ENCODE measurements at regions not wholly inside any gene's neighbourhood (a gene's known extent, or its start where the extent isn't known, plus 50 kb on each side); places are given as distances from the start of the nearest gene placed in this dataset.

DNA sequence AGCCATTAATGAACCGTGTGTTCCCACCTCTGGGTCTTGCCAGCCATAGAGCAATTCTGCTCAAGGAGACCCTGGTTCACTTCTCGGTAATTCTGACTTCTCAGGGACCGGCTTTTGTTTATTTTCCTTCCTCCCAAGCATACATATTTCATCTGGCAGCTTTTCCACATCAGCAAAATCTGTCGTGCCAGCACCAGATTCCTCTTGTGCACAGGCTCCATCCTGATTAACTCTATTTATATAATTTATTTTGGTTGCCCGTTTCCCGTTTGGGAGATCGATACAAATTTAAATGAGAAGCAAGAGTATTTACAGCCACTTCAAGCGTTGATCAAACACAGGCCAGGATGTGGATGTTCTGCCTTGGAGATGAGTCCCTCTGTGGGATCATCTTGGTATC, 161.9 kb upstream of the XYLT1 start:
- Histone ChIP-seq H3K4me1 (ENCODE audit: control insufficient read depth, insufficient read depth, low read length, poor library complexity, severe bottlenecking) (no peaks in the 10 kb centered on the region), H3K4me3 (ENCODE audit: extremely low read depth, insufficient read depth, low read length, poor library complexity, severe bottlenecking) (no peak overlapping the region), H3K36me3 (ENCODE audit: control insufficient read depth, insufficient read depth, low read length) (no peaks in the 10 kb centered on the region), H3K9me3 (ENCODE audit: control insufficient read depth, low read length) (no peaks in the 10 kb centered on the region), H3K27ac (ENCODE audit: low read depth, low read length, severe bottlenecking) (no peak overlapping the region)
- WGBS, 2 experiments (ENCODE audit: insufficient coverage in 2 of 2) = 79 to 87% methylated on average over 4 of the region's 8 CpGs

DNA sequence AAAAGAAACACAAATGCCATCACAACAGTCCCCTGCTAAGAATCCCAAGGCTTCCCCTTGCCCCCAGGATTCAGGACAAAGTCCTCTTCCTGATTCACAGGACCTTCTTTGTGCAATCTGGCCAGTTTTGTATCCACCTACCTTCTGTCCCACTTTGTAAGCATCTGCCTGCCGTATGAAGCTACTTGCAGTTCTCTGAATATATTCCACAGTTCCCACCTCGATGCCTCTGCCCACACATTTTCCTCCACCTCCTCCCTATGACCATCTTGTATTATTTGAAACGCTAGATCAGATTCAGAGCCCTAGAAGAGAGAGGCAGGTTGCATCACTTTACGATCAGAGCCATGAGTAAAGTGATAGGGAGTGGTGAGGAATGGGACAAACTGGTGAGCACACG, 159.2 kb upstream of the XYLT1 start:
- Histone ChIP-seq H3K9me3 (ENCODE audit: control insufficient read depth, low read length) (peaks cover 15% of the 10 kb centered on the region), H3K27ac (ENCODE audit: low read depth, low read length, severe bottlenecking) (no peak overlapping the region), H3K36me3 (ENCODE audit: control insufficient read depth, insufficient read depth, low read length) (no peaks in the 10 kb centered on the region), H3K4me1 (ENCODE audit: control insufficient read depth, insufficient read depth, low read length, poor library complexity, severe bottlenecking) (no peaks in the 10 kb centered on the region), H3K4me3 (ENCODE audit: extremely low read depth, insufficient read depth, low read length, poor library complexity, severe bottlenecking) (no peak overlapping the region)
- 80 to 87% methylated on average over 2 to 3 of the region's 5 CpGs for WGBS, 2 experiments (ENCODE audit: insufficient coverage in 2 of 2)

DNA sequence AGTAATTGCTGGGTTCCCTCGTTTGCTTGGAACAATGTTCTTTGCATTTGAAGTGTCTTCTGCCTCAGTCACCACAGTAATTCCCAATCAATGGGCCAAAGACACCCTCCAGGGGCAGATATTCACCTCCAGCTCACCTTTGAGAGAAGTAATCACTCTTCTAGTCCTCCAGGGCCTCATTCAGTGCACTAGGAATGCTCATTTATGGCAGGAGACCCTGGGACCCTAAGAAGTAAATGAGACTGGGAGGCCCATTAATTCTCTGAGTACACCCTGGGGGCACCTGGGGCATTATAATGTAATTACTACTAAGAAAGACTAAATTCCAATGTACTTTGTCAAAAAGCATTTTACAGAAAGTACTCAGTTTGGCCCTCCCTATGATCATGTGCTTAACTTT, 158.2 kb upstream of the XYLT1 start:
- H3K36me3 ChIP-seq (ENCODE audit: control insufficient read depth, insufficient read depth, low read length) = no peaks in the 10 kb centered on the region
- H3K4me1 ChIP-seq (ENCODE audit: control insufficient read depth, insufficient read depth, low read length, poor library complexity, severe bottlenecking) = no peaks in the 10 kb centered on the region
- no peak overlapping the region for H3K27ac ChIP-seq (ENCODE audit: low read depth, low read length, severe bottlenecking)
- H3K4me3 ChIP-seq (ENCODE audit: extremely low read depth, insufficient read depth, low read length, poor library complexity, severe bottlenecking) = no peak overlapping the region
- WGBS, 2 experiments (ENCODE audit: insufficient coverage in 2 of 2) = 100% methylated on average over 1 of the region's 1 CpG; no CpG with 5 or more reads in 1 of the 2 experiments
- peaks cover 15% of the 10 kb centered on the region for H3K9me3 ChIP-seq (ENCODE audit: control insufficient read depth, low read length)

DNA sequence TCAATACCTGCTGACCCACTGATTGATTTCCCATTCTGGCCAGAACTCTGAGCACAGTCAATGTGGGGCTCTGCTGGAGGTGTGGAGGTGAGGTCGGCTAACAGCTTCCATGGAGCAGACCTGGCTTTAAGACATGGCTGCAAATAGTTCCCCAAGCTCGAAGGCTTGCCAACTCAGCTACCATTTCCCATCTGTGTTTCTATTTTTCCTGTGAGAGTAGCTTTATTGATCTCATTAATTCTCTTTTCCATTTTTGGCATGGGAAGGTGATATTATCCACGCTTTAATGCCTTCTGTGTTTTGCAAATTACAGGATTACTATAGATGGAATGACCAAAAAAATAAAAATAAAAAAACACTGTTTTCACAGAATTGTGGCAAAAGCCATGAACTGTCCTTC, 151.6 kb upstream of the XYLT1 start:
- Histone ChIP-seq H3K4me3 (ENCODE audit: extremely low read depth, insufficient read depth, low read length, poor library complexity, severe bottlenecking) (no peak overlapping the region), H3K4me1 (ENCODE audit: control insufficient read depth, insufficient read depth, low read length, poor library complexity, severe bottlenecking) (no peaks in the 10 kb centered on the region), H3K36me3 (ENCODE audit: control insufficient read depth, insufficient read depth, low read length) (no peaks in the 10 kb centered on the region), H3K27ac (ENCODE audit: low read depth, low read length, severe bottlenecking) (no peak overlapping the region), H3K9me3 (ENCODE audit: control insufficient read depth, low read length) (peaks cover 14% of the 10 kb centered on the region)
- no CpG with 5 or more reads among the region's 3 CpGs for WGBS, 2 experiments (ENCODE audit: insufficient coverage in 2 of 2)

DNA sequence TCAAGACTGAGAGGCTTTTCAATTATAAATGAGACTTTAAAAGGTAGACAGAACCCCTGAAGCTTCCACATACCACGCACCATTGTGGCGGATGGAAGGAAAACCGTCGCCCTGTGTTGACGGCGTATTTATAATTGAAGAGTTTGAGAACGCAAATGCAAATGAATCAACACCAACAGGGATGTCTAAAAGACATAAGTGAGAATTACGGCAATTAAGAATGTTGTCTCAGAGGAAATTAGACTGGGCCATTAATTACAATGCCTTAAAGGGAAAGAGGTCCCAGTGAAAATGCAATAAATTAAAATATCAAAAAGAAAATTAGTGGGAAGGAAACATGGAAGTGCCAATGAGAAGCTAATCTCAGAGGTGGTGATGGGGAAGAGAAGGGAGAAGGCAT, 148.5 kb upstream of the XYLT1 start:
- Histone ChIP-seq H3K4me3 (ENCODE audit: extremely low read depth, insufficient read depth, low read length, poor library complexity, severe bottlenecking) (no peak overlapping the region), H3K27ac (ENCODE audit: low read depth, low read length, severe bottlenecking) (no peak overlapping the region), H3K9me3 (ENCODE audit: control insufficient read depth, low read length) (no peaks in the 10 kb centered on the region), H3K36me3 (ENCODE audit: control insufficient read depth, insufficient read depth, low read length) (no peaks in the 10 kb centered on the region), H3K4me1 (ENCODE audit: control insufficient read depth, insufficient read depth, low read length, poor library complexity, severe bottlenecking) (no peaks in the 10 kb centered on the region)
- 77 to 93% methylated on average over 7 of the region's 8 CpGs for WGBS, 2 experiments (ENCODE audit: insufficient coverage in 2 of 2)

DNA sequence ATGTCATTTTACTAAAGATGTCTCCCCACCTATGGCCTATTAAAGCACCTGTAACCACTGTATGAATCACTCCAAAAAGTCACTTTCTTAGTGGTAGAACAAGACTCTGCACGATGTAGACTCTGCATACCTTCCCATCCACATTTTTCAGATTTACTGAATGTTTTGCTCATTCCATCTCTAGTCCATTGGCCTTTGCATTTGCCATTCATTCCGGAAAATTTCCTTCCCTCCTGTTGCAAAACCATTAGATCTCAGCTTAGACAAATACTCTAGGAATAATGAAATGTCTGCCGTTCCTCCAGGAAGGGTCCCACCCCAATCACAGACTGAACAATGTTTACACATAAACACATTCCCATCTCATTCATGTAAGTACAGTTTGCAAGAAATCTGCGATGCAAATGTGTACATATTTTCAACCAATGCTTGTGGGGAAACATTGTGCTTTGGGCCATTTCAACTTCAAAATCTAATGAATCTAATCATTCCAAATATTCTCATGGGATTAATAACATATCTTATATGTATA, 146.3 kb upstream of the XYLT1 start:
- H3K4me3 ChIP-seq (ENCODE audit: extremely low read depth, insufficient read depth, low read length, poor library complexity, severe bottlenecking) = no peak overlapping the region
- no peaks in the 10 kb centered on the region for H3K9me3 ChIP-seq (ENCODE audit: control insufficient read depth, low read length)
- no peaks in the 10 kb centered on the region for H3K36me3 ChIP-seq (ENCODE audit: control insufficient read depth, insufficient read depth, low read length)
- H3K27ac ChIP-seq (ENCODE audit: low read depth, low read length, severe bottlenecking) = no peak overlapping the region
- peaks cover 6% of the 10 kb centered on the region for H3K4me1 ChIP-seq (ENCODE audit: control insufficient read depth, insufficient read depth, low read length, poor library complexity, severe bottlenecking)
- WGBS, 2 experiments (ENCODE audit: insufficient coverage in 2 of 2) = 79 to 93% methylated on average over 3 of the region's 4 CpGs

DNA sequence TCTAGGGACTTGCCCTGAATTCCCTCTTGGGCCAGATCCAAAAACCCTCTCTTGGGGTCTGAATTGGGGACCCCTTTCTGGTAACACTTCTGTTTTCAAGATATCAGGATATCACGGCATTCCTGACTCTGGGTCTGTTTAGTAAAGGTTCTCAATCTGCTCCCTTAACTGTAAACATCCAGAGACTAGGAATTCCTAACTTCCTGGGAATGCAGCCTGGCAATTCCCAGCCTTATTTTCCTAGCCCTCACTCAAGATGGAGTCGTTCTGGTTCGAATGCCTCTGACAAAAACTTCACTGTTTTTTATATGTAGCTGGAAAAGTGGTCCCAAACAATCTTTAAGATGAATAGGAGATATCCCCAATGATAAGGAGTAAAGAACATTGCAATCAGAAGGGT, 141.6 kb upstream of the XYLT1 start:
- no peaks in the 10 kb centered on the region for H3K9me3 ChIP-seq (ENCODE audit: control insufficient read depth, low read length)
- H3K36me3 ChIP-seq (ENCODE audit: control insufficient read depth, insufficient read depth, low read length) = no peaks in the 10 kb centered on the region
- 29 to 50% methylated on average over 1 of the region's 3 CpGs for WGBS, 2 experiments (ENCODE audit: insufficient coverage in 2 of 2)
- H3K27ac ChIP-seq (ENCODE audit: low read depth, low read length, severe bottlenecking) = peak overlapping the region; percentile 73
- H3K4me1 ChIP-seq (ENCODE audit: control insufficient read depth, insufficient read depth, low read length, poor library complexity, severe bottlenecking) = peaks cover 11% of the 10 kb centered on the region
- no peak overlapping the region for H3K4me3 ChIP-seq (ENCODE audit: extremely low read depth, insufficient read depth, low read length, poor library complexity, severe bottlenecking)

DNA sequence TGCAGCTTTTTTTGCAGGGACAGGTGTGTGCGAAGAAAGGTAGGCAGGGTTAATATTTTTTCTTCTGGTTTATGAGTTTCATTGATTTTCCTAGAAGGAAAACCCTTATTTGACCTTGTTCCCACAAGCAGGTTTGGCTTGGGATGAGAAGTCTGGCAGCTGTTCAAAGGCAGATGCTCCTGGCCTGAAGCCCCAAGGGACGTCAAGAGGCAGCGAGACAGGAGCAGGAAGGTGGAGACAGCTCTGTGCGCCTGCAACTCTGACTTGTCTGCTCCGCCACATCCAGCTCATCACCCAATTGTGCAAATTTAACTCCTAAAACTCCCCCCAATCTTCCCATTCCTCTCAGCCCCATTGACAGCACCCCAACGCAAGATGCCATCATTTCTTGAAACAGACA, 136.8 kb upstream of the XYLT1 start:
- no peaks in the 10 kb centered on the region for H3K9me3 ChIP-seq (ENCODE audit: control insufficient read depth, low read length)
- H3K4me3 ChIP-seq (ENCODE audit: extremely low read depth, insufficient read depth, low read length, poor library complexity, severe bottlenecking) = no peak overlapping the region
- no peaks in the 10 kb centered on the region for H3K36me3 ChIP-seq (ENCODE audit: control insufficient read depth, insufficient read depth, low read length)
- no peak overlapping the region for H3K27ac ChIP-seq (ENCODE audit: low read depth, low read length, severe bottlenecking)
- peaks cover 8% of the 10 kb centered on the region for H3K4me1 ChIP-seq (ENCODE audit: control insufficient read depth, insufficient read depth, low read length, poor library complexity, severe bottlenecking)
- 93 to 100% methylated on average over 2 to 6 of the region's 6 CpGs for WGBS, 2 experiments (ENCODE audit: insufficient coverage in 2 of 2)

DNA sequence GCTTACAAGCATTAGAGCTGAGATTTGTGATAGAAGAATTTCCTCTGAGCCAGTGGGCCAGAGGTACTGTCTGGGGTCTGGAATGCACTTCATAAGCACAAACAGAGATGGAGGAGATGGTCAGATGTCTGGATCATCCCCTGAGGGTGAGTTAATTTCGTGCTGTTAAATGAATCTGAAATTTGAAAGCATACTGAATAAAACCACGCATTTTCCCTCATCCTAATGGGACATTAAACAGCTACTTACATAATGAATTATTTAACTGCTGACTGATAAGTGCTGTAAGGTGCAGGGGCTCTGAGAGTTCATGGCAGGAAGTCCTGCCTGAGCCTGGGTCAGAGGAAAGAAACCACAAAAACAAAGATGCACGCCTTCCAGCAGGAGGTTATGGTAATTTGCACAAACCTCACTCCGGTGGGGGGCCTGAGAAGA, 136.3 kb upstream of the XYLT1 start:
- H3K4me1 ChIP-seq (ENCODE audit: control insufficient read depth, insufficient read depth, low read length, poor library complexity, severe bottlenecking) = peaks cover 7% of the 10 kb centered on the region
- 46% methylated on average over 2 of the region's 4 CpGs; no CpG with 5 or more reads in 1 of the 2 experiments for WGBS, 2 experiments (ENCODE audit: insufficient coverage in 2 of 2)
- no peaks in the 10 kb centered on the region for H3K36me3 ChIP-seq (ENCODE audit: control insufficient read depth, insufficient read depth, low read length)
- H3K4me3 ChIP-seq (ENCODE audit: extremely low read depth, insufficient read depth, low read length, poor library complexity, severe bottlenecking) = no peak overlapping the region
- H3K27ac ChIP-seq (ENCODE audit: low read depth, low read length, severe bottlenecking) = peak overlapping the region; percentile 59
- no peaks in the 10 kb centered on the region for H3K9me3 ChIP-seq (ENCODE audit: control insufficient read depth, low read length)

DNA sequence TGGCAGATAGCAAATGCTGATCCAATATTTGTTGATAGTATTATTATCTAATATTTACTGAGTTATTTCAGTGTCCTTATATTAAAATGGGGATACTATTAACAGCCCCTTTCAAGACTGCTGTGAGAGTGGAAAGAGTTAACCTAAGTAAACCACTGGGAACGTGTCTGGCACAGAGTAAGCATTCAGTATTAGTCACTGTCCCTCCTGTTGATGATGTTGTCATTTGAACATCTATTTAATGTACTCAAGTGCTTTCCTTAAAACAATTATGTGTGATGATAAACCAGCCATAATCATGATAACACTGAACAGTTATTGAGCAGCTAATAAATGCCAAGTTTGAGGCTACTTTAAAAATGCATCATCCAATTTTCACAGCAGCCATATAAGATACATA, 135.7 kb upstream of the XYLT1 start:
- peaks cover 7% of the 10 kb centered on the region for H3K4me1 ChIP-seq (ENCODE audit: control insufficient read depth, insufficient read depth, low read length, poor library complexity, severe bottlenecking)
- peak overlapping the region; percentile 59 for H3K27ac ChIP-seq (ENCODE audit: low read depth, low read length, severe bottlenecking)
- no peaks in the 10 kb centered on the region for H3K9me3 ChIP-seq (ENCODE audit: control insufficient read depth, low read length)
- no CpG with 5 or more reads among the region's 1 CpG for WGBS, 2 experiments (ENCODE audit: insufficient coverage in 2 of 2)
- H3K36me3 ChIP-seq (ENCODE audit: control insufficient read depth, insufficient read depth, low read length) = no peaks in the 10 kb centered on the region
- H3K4me3 ChIP-seq (ENCODE audit: extremely low read depth, insufficient read depth, low read length, poor library complexity, severe bottlenecking) = no peak overlapping the region

DNA sequence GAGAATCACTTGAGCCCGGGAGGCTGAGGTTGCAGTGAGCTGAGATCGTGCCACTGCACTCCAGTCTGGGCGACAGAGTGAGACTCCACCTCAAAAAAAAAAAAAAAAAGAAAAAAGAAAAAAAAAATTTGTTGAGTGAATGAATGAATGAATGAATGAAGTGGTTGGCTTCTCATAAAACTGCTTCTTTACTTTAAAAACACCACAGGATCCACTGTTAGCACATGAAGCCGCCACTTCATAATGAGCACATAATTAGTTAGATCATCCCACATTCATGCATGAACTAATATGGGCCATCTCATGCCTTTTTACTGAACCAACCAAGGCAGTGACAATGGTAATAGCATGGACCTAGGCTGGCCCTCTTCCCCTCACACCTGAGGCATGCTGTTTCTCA, 135.0 kb upstream of the XYLT1 start:
- H3K9me3 ChIP-seq (ENCODE audit: control insufficient read depth, low read length) = no peaks in the 10 kb centered on the region
- H3K4me1 ChIP-seq (ENCODE audit: control insufficient read depth, insufficient read depth, low read length, poor library complexity, severe bottlenecking) = peaks cover 7% of the 10 kb centered on the region
- 100% methylated on average over 1 of the region's 4 CpGs; no CpG with 5 or more reads in 1 of the 2 experiments for WGBS, 2 experiments (ENCODE audit: insufficient coverage in 2 of 2)
- no peaks in the 10 kb centered on the region for H3K36me3 ChIP-seq (ENCODE audit: control insufficient read depth, insufficient read depth, low read length)
- H3K4me3 ChIP-seq (ENCODE audit: extremely low read depth, insufficient read depth, low read length, poor library complexity, severe bottlenecking) = no peak overlapping the region
- no peak overlapping the region for H3K27ac ChIP-seq (ENCODE audit: low read depth, low read length, severe bottlenecking)

Data from mesodermal cell (in vitro differentiated cells).